Stromal cell of bone marrow (primary cell): ENCODE measurements at regions not wholly inside any gene's neighbourhood (a gene's known extent, or its start where the extent isn't known, plus 50 kb on each side); places are given as distances from the start of the nearest gene placed in this dataset.

Source experiments
- DNase-seq: peaks from one replicate; pipeline ENCODE4 v3.0.0-alpha.2; 2012; ENCODE audit warnings: low read depth

- no peak for DNase-seq
Measured at GRCh38 chr15:61742591-61742990, 317.7 kb downstream of the VPS13C start.

GRCh38 chr15:61736790-61737189 lies 323.5 kb downstream of the VPS13C start:
- no peak for DNase-seq

- DNase-seq: no peak
Measured at GRCh38 chr15:61731099-61731498, 329.1 kb downstream of the VPS13C start.

- no peak for DNase-seq
Measured at GRCh38 chr15:61729646-61730045, 330.6 kb downstream of the VPS13C start.

- DNase-seq: no peak
Measured at GRCh38 chr15:61726166-61726565, 334.1 kb downstream of the VPS13C start.

GRCh38 chr15:61725251-61725650 lies 335.0 kb downstream of the VPS13C start:
- DNase-seq: no peak

- no peak for DNase-seq
Measured at GRCh38 chr15:61724251-61724939, 335.9 kb downstream of the VPS13C start.

GRCh38 chr15:61721418-61721817 lies 338.8 kb downstream of the VPS13C start:
- DNase-seq: no peak

- no peak for DNase-seq
Measured at GRCh38 chr15:61720197-61720704, 340.0 kb downstream of the VPS13C start.

- no peak for DNase-seq
Measured at GRCh38 chr15:61715082-61715481, 345.2 kb downstream of the VPS13C start.

GRCh38 chr15:61712129-61712759 lies 348.0 kb downstream of the VPS13C start:
- no peak for DNase-seq

- no peak for DNase-seq
Measured at GRCh38 chr15:61702224-61703020, 357.8 kb downstream of the VPS13C start.

GRCh38 chr15:61701455-61701854 lies 358.8 kb downstream of the VPS13C start:
- no peak for DNase-seq

- no peak for DNase-seq
Measured at GRCh38 chr15:61700803-61701202, 359.4 kb downstream of the VPS13C start.

GRCh38 chr15:61697796-61698195 lies 362.5 kb downstream of the VPS13C start:
- no peak for DNase-seq

- DNase-seq: no peak
Measured at GRCh38 chr15:61689067-61689466, 371.2 kb downstream of the VPS13C start.

GRCh38 chr15:61687651-61688050 lies 372.6 kb downstream of the VPS13C start:
- no peak for DNase-seq

GRCh38 chr15:61687124-61687523 lies 373.1 kb downstream of the VPS13C start:
- DNase-seq: no peak

- DNase-seq: no peak
Measured at GRCh38 chr15:61685971-61686370, 374.3 kb downstream of the VPS13C start.

GRCh38 chr15:61685534-61685933 lies 374.7 kb downstream of the VPS13C start:
- DNase-seq: no peak

GRCh38 chr15:61684749-61685467 lies 375.3 kb downstream of the VPS13C start:
- no peak for DNase-seq
